WTC11 (cell line): ENCODE measurements at regions not wholly inside any gene's neighbourhood (a gene's known extent, or its start where the extent isn't known, plus 50 kb on each side); places are given as distances from the start of the nearest gene placed in this dataset.

Source experiments
- ATAC-seq: fragments of 200-7000 bp; cut with Tn5 transposase; 2 replicates; pipeline ENCODE4 v1.10.0; 2021; ENCODE audit warnings: mild to moderate bottlenecking, moderate library complexity
- CTCF ChIA-PET: fragments of 300-600 bp; sonication (Branson Sonifier 250); formaldehyde crosslinking; loops from one replicate; lab custom pipeline; 2021; ENCODE audit warnings: antibody characterized with exemption; lab: Charles Lee
- POLR2A ChIA-PET: fragments of 350-600 bp; sonication (Branson Sonifier 250); formaldehyde crosslinking; loops from one replicate; lab custom pipeline; 2021; ENCODE audit warnings: antibody characterized with exemption; lab: Charles Lee
- DNase-seq: peaks from one replicate; pipeline ENCODE4 v3.0.0; 2021; ENCODE audit warnings: low spot score
- H3K27ac Mint-ChIP-seq: 2 replicates; pipeline ENCODE4 v1.8.0; 2021; ENCODE audit warnings: mixed read lengths
- H3K27me3 Mint-ChIP-seq: 2 replicates; pipeline ENCODE4 v1.8.0; 2021; ENCODE audit warnings: low read depth, mild to moderate bottlenecking, moderate library complexity, mixed read lengths
- H3K36me3 Mint-ChIP-seq: 2 replicates; pipeline ENCODE4 v1.8.0; 2021; ENCODE audit warnings: mixed read lengths
- H3K4me1 Mint-ChIP-seq: 2 replicates; pipeline ENCODE4 v1.8.0; 2022; ENCODE audit warnings: mixed read lengths
- H3K4me3 Mint-ChIP-seq: 2 replicates; pipeline ENCODE4 v1.8.0; 2021; ENCODE audit warnings: mild to moderate bottlenecking, moderate library complexity, mixed read lengths
- H3K9me3 Mint-ChIP-seq: 2 replicates; pipeline ENCODE4 v1.8.0; 2021; ENCODE audit warnings: mixed read lengths
- ATF6 ChIP-seq: sonication (generic); formaldehyde crosslinking; IDR thresholded peaks from 2 replicates; pipeline ENCODE4 v1.8.1; 2023; ENCODE audit warnings: mild to moderate bottlenecking, missing genetic modification reagents
- CBFB ChIP-seq: sonication (generic); formaldehyde crosslinking; IDR thresholded peaks from 2 replicates; pipeline ENCODE4 v1.8.1; 2022; ENCODE audit warnings: mild to moderate bottlenecking, low read depth, missing genetic modification reagents
- FOXK1 ChIP-seq: sonication (generic); formaldehyde crosslinking; IDR thresholded peaks from 2 replicates; pipeline ENCODE4 v1.8.0; 2022; ENCODE audit warnings: mild to moderate bottlenecking, moderate library complexity, missing genetic modification reagents
- GRHL2 ChIP-seq: fragments of 250-450 bp; sonication (Bioruptor Pico); IDR thresholded peaks from 2 replicates; pipeline ENCODE4 v1.8.0; 2022; ENCODE audit warnings: mild to moderate bottlenecking, moderate library complexity; ENCODE audit not compliant: insufficient replicate concordance, severe bottlenecking
- HMGXB4 ChIP-seq: sonication (generic); formaldehyde crosslinking; IDR thresholded peaks from 2 replicates; pipeline ENCODE4 v1.8.1; 2023; ENCODE audit warnings: mild to moderate bottlenecking, moderate library complexity, missing genetic modification reagents
- IRF1 ChIP-seq: sonication (generic); formaldehyde crosslinking; IDR thresholded peaks from 2 replicates; pipeline ENCODE4 v1.8.0; 2023; ENCODE audit warnings: missing genetic modification reagents
- PREB ChIP-seq: sonication (generic); formaldehyde crosslinking; IDR thresholded peaks from 2 replicates; pipeline ENCODE4 v1.8.1; 2022; ENCODE audit warnings: mild to moderate bottlenecking, missing genetic modification reagents, moderate library complexity, borderline replicate concordance
- PRRX2 ChIP-seq: fragments of 250-450 bp; sonication (Bioruptor Pico); IDR thresholded peaks from 2 replicates; pipeline ENCODE4 v1.8.0; 2021; ENCODE audit warnings: mild to moderate bottlenecking
- SMAD3 ChIP-seq: sonication (generic); formaldehyde crosslinking; IDR thresholded peaks from 2 replicates; pipeline ENCODE4 v1.8.0; 2022; ENCODE audit warnings: missing genetic modification reagents, mild to moderate bottlenecking, borderline replicate concordance
- SP1 ChIP-seq: sonication (generic); formaldehyde crosslinking; conservative IDR thresholded peaks from 2 replicates; pipeline ENCODE4 v1.8.1; 2022; ENCODE audit warnings: missing genetic modification reagents
- USF2 ChIP-seq: sonication (generic); formaldehyde crosslinking; IDR thresholded peaks from 2 replicates; pipeline ENCODE4 v1.8.1; 2023; ENCODE audit warnings: mild to moderate bottlenecking, missing genetic modification reagents, moderate library complexity
- ZNF121 ChIP-seq: sonication (generic); formaldehyde crosslinking; IDR thresholded peaks from 2 replicates; pipeline ENCODE4 v1.8.0; 2023; ENCODE audit warnings: missing genetic modification reagents
- ZNF219 ChIP-seq: sonication (generic); formaldehyde crosslinking; IDR thresholded peaks from 2 replicates; pipeline ENCODE4 v1.8.0; 2023; ENCODE audit warnings: missing genetic modification reagents, mild to moderate bottlenecking, borderline replicate concordance
- ZNF263 ChIP-seq: sonication (generic); formaldehyde crosslinking; IDR thresholded peaks from 2 replicates; pipeline ENCODE4 v1.8.1; 2022; ENCODE audit warnings: low read depth, mild to moderate bottlenecking, moderate library complexity, missing genetic modification reagents
- ZNF281 ChIP-seq: sonication (generic); formaldehyde crosslinking; IDR thresholded peaks from 2 replicates; pipeline ENCODE4 v1.8.0; 2023; ENCODE audit warnings: mild to moderate bottlenecking, missing genetic modification reagents
- ZNF425 ChIP-seq: fragments of 250-450 bp; sonication (Bioruptor Pico); conservative IDR thresholded peaks from 2 replicates; pipeline ENCODE4 v1.9.0; 2021; ENCODE audit warnings: mild to moderate bottlenecking
- ZNF532 ChIP-seq: fragments of 250-450 bp; sonication (Bioruptor Pico); IDR thresholded peaks from 2 replicates; pipeline ENCODE4 v1.9.0; 2021; ENCODE audit warnings: mild to moderate bottlenecking, borderline replicate concordance

- H3K4me3 Mint-ChIP-seq: no peak overlapping the region
- peaks cover 3% of the 10 kb centered on the region for H3K4me1 Mint-ChIP-seq
- POLR2A ChIA-PET: no interaction called here
- H3K9me3 Mint-ChIP-seq: no peaks in the 10 kb centered on the region; the same call in 1 of the 2 replicates
- peak overlapping the region; percentile 58; the same call in 1 of the 2 replicates for H3K27ac Mint-ChIP-seq
- no peaks in the 10 kb centered on the region for H3K36me3 Mint-ChIP-seq
- CTCF ChIA-PET: interaction anchor here (0.9 to 1.4 kb wide), 4 partner anchors 10 to 633 kb away, joined by 3 to 4 read pairs (median 3); no protein-coding TSS in a partner anchor
- DNase-seq: peak; percentile 17
- H3K27me3 Mint-ChIP-seq: no peaks in the 10 kb centered on the region
- ATAC-seq: no peak; the same call in 1 of the 2 replicates
- TF ChIP-seq PRRX2 (no peak), ZNF263 (CRISPR knock-in tag) (no peak), FOXK1 (CRISPR knock-in tag) (no peak), GRHL2 (CRISPR knock-in tag) (no peak), ZNF121 (no peak), USF2 (CRISPR knock-in tag) (no peak), ZNF281 (CRISPR knock-in tag) (no peak), IRF1 (CRISPR knock-in tag) (no peak), CBFB (CRISPR knock-in tag) (no peak), ZNF532 (CRISPR knock-in tag) (no peak), HMGXB4 (no peak), ZNF219 (CRISPR knock-in tag) (no peak), SMAD3 (CRISPR knock-in tag) (no peak), ATF6 (CRISPR knock-in tag) (no peak), PREB (CRISPR knock-in tag) (no peak), ZNF425 (CRISPR knock-in tag) (no peak), SP1 (CRISPR knock-in tag) (no peak)
These were observed 191.6 kb downstream of the PTPRC start for GRCh38 chr1:198830412-198830811.
